IMR-90 (cell line): ENCODE measurements at regions not wholly inside any gene's neighbourhood (a gene's known extent, or its start where the extent isn't known, plus 50 kb on each side); places are given as distances from the start of the nearest gene placed in this dataset.

Experiments
- ATAC-seq: fragments of 200-7000 bp; cut with Tn5 transposase; 2 replicates; pipeline ENCODE4 v1.9.1; 2020; ENCODE audit warnings: low read depth, mild to moderate bottlenecking, moderate library complexity
- BruUV-seq: library from RNA; stranded (reverse); fragments of 400-500 nt; replicated peaks from 2 replicates; lab custom pipeline; 2021; lab: Mats Ljungman, UMichigan
- CTCF ChIA-PET: fragments of 300-600 bp; formaldehyde crosslinking; extraction: SDS; loops from one replicate; lab custom pipeline; 2021; ENCODE audit warnings: antibody characterized with exemption; lab: Yijun Ruan, JAX
- POLR2A ChIA-PET: fragments of 300-600 bp; sonication (Branson Sonifier 250); formaldehyde crosslinking; loops from one replicate; lab custom pipeline; 2022; ENCODE audit warnings: antibody characterized with exemption; ENCODE audit not compliant: unreplicated experiment; lab: Charles Lee
- DNase-seq: peaks from one replicate; pipeline ENCODE4 v3.0.0; 2013
- H2AFZ ChIP-seq: replicated peaks from 2 replicates; pipeline ENCODE3; 2013; ENCODE audit warnings: low read length, mild to moderate bottlenecking; ENCODE audit not compliant: poor library complexity
- H2AK5ac ChIP-seq: 2 replicates; pipeline ENCODE4 v1.6.1; 2013; ENCODE audit warnings: low read depth, low read length, inconsistent platforms
- H2AK9ac ChIP-seq: replicated peaks from 2 replicates; pipeline ENCODE3; 2013; ENCODE audit warnings: mild to moderate bottlenecking, low read depth, low read length, moderate library complexity; ENCODE audit not compliant: poor library complexity
- H2BK120ac ChIP-seq: 2 replicates; pipeline ENCODE4 v1.6.1; 2013; ENCODE audit warnings: low read depth, low read length, inconsistent platforms
- H2BK15ac ChIP-seq: 3 replicates; pipeline ENCODE4 v1.6.1; 2013; ENCODE audit warnings: low read depth, low read length, inconsistent platforms
- H2BK20ac ChIP-seq: 2 replicates; pipeline ENCODE4 v1.6.1; 2013; ENCODE audit warnings: low read depth, mild to moderate bottlenecking, inconsistent platforms, low read length, moderate library complexity
- H2BK5ac ChIP-seq: 2 replicates; pipeline ENCODE4 v1.6.1; 2013; ENCODE audit warnings: mild to moderate bottlenecking, low read depth, low read length, inconsistent platforms; ENCODE audit not compliant: poor library complexity, severe bottlenecking
- H3K14ac ChIP-seq: replicated peaks from 2 replicates; pipeline ENCODE4 v1.6.1; 2013; ENCODE audit warnings: low read depth, low read length, inconsistent platforms
- H3K18ac ChIP-seq: 2 replicates; pipeline ENCODE4 v1.6.1; 2013; ENCODE audit warnings: low read depth, low read length, control low read depth
- H3K23ac ChIP-seq: 2 replicates; pipeline ENCODE4 v1.6.1; 2013; ENCODE audit warnings: low read depth, low read length, inconsistent platforms
- H3K27ac ChIP-seq: 2 replicates; pipeline ENCODE4 v1.5.1; 2013; ENCODE audit warnings: mild to moderate bottlenecking, control low read depth, low read length; ENCODE audit not compliant: insufficient read depth
- H3K27me3 ChIP-seq: 2 replicates; pipeline ENCODE4 v1.6.1; 2013; ENCODE audit warnings: low read length; ENCODE audit not compliant: control insufficient read depth, insufficient read depth
- H3K36me3 ChIP-seq: 2 replicates; pipeline ENCODE4 v1.6.1; 2013; ENCODE audit warnings: low read length, mixed read lengths; ENCODE audit not compliant: control insufficient read depth, insufficient read depth
- H3K4ac ChIP-seq: 2 replicates; pipeline ENCODE4 v1.6.1; 2013; ENCODE audit warnings: low read depth, low read length, inconsistent platforms
- H3K4me1 ChIP-seq: 2 replicates; pipeline ENCODE4 v1.6.1; 2013; ENCODE audit warnings: low read length, mixed read lengths; ENCODE audit not compliant: control insufficient read depth, insufficient read depth
- H3K4me2 ChIP-seq: 2 replicates; pipeline ENCODE4 v1.6.1; 2013; ENCODE audit warnings: low read depth, mild to moderate bottlenecking, control low read depth, low read length, moderate library complexity
- H3K4me3 ChIP-seq: 2 replicates; pipeline ENCODE4 v1.5.1; 2013; ENCODE audit warnings: low read depth, mild to moderate bottlenecking, control low read depth, low read length, moderate library complexity; ENCODE audit not compliant: insufficient read depth
- H3K56ac ChIP-seq: 2 replicates; pipeline ENCODE4 v1.6.1; 2013; ENCODE audit warnings: low read length, inconsistent platforms; ENCODE audit not compliant: insufficient read depth; ENCODE audit errors: extremely low read depth
- H3K79me1 ChIP-seq, 2 experiments: 2 replicates each; pipeline ENCODE4 v1.6.1; 2013; ENCODE audit warnings: low read length in 2 of 2, inconsistent platforms in 1 of 2, low read depth in 1 of 2
- H3K9ac ChIP-seq: 2 replicates; pipeline ENCODE4 v1.6.1; 2013; ENCODE audit warnings: low read depth, low read length, control low read depth
- H3K9me1 ChIP-seq: 2 replicates; pipeline ENCODE4 v1.6.1; 2013; ENCODE audit warnings: low read length, inconsistent platforms; ENCODE audit not compliant: insufficient read depth
- H3K9me3 ChIP-seq: 2 replicates; pipeline ENCODE4 v1.6.1; 2013; ENCODE audit warnings: low read length; ENCODE audit not compliant: control insufficient read depth, insufficient read depth
- H4K20me1 ChIP-seq: 2 replicates; pipeline ENCODE4 v1.6.1; 2013; ENCODE audit warnings: low read length, inconsistent platforms; ENCODE audit not compliant: insufficient read depth
- H4K5ac ChIP-seq: 2 replicates; pipeline ENCODE4 v1.6.1; 2013; ENCODE audit warnings: mild to moderate bottlenecking, low read depth, low read length, control low read depth
- H4K8ac ChIP-seq, 2 experiments: 2 replicates each; pipeline ENCODE4 v1.6.1; 2013; ENCODE audit warnings: low read depth in 2 of 2, low read length in 2 of 2, control low read depth in 1 of 2, inconsistent platforms in 1 of 2
- H4K91ac ChIP-seq: 2 replicates; pipeline ENCODE4 v1.6.1; 2013; ENCODE audit warnings: low read depth, low read length, inconsistent platforms; ENCODE audit not compliant: insufficient read depth
- BHLHE40 ChIP-seq: fragments of 150-350 bp; IDR thresholded peaks from 2 replicates; pipeline ENCODE4 v1.6.1; 2016; ENCODE audit warnings: mild to moderate bottlenecking, low read depth, low read length
- CEBPB ChIP-seq: IDR thresholded peaks from 2 replicates; pipeline ENCODE4 v1.6.1; 2012; ENCODE audit warnings: low read depth, low read length, improper control_type of control experiment
- CHD1 ChIP-seq: IDR thresholded peaks from 2 replicates; pipeline ENCODE4 v1.6.1; 2012; ENCODE audit warnings: low read depth, low read length, improper control_type of control experiment
- FOS ChIP-seq: fragments of 150-350 bp; IDR thresholded peaks from 2 replicates; pipeline ENCODE4 v1.6.1; 2016; ENCODE audit warnings: low read depth, low read length
- MAZ ChIP-seq: IDR thresholded peaks from 2 replicates; pipeline ENCODE4 v1.6.1; 2012; ENCODE audit warnings: low read depth, mild to moderate bottlenecking, low read length, improper control_type of control experiment, moderate library complexity, borderline replicate concordance
- MXI1 ChIP-seq: IDR thresholded peaks from 2 replicates; pipeline ENCODE4 v1.6.1; 2012; ENCODE audit warnings: low read depth, mild to moderate bottlenecking, low read length, moderate library complexity, borderline replicate concordance
- NFE2L2 ChIP-seq: fragments of 150-350 bp; IDR thresholded peaks from 2 replicates; pipeline ENCODE4 v1.6.1; 2016; ENCODE audit warnings: low read depth, mild to moderate bottlenecking, low read length
- POLR2A ChIP-seq: IDR thresholded peaks from 2 replicates; pipeline ENCODE4 v1.6.1; 2012; ENCODE audit warnings: mild to moderate bottlenecking, low read depth, low read length
- RAD21 ChIP-seq: IDR thresholded peaks from 2 replicates; pipeline ENCODE4 v1.6.1; 2012; ENCODE audit warnings: low read length, improper control_type of control experiment
- RCOR1 ChIP-seq: IDR thresholded peaks from 2 replicates; pipeline ENCODE4 v1.6.1; 2012; ENCODE audit warnings: mild to moderate bottlenecking, low read length, improper control_type of control experiment; ENCODE audit not compliant: insufficient replicate concordance
- RFX5 ChIP-seq: IDR thresholded peaks from 2 replicates; pipeline ENCODE4 v1.8.0; 2012; ENCODE audit warnings: low read depth, mild to moderate bottlenecking, low read length, moderate library complexity
- USF2 ChIP-seq: fragments of 150-350 bp; IDR thresholded peaks from 2 replicates; pipeline ENCODE4 v1.6.1; 2017; ENCODE audit warnings: mild to moderate bottlenecking, antibody characterized with exemption, low read length, low read depth
- WGBS, 2 experiments: methylation state at CpG; one replicate each; pipeline versions ENCODE4 v1.1.5 to v1.1.7; 2013; ENCODE audit warnings: missing lambda C conversion rate in 2 of 2; ENCODE audit not compliant: insufficient read length in 1 of 2; ENCODE audit errors: extremely low coverage in 2 of 2; 5-methylcytosine and 5-hydroxymethylcytosine counted together
- dilution Hi-C: fragments of 300-500 bp; cut with HindIII; formaldehyde crosslinking; loops from one replicate; pipeline ENCODE4 v1.14.3; 2018; ENCODE audit warnings: low sequenced_read_pairs; ENCODE audit not compliant: unreplicated experiment
- in situ Hi-C: fragments of 300-500 bp; cut with MboI; formaldehyde crosslinking; loops from 3 replicates; pipeline ENCODE4 v1.14.3; 2019; ENCODE audit warnings: low sequenced_read_pairs, inconsistent platforms, mixed read lengths
- intact Hi-C: fragments of 100-400 bp; cut with micrococcal nuclease; formaldehyde crosslinking; loops from 2 replicates; pipeline ENCODE4 v1.10.0; 2022
- TF ChIP-seq, protein P1 (sequence below): conservative IDR thresholded peaks from 2 replicates; pipeline ENCODE4 v1.5.1; 2012; ENCODE audit warnings: mild to moderate bottlenecking, low read depth, low read length, improper control_type of control experiment
- TF ChIP-seq, protein P2 (sequence below): fragments of 150-350 bp; IDR thresholded peaks from 2 replicates; pipeline ENCODE4 v1.6.1; 2016; ENCODE audit warnings: low read depth, mild to moderate bottlenecking, low read length, moderate library complexity, borderline replicate concordance

GRCh38 chr2:238642973-238643372 is 204.9 kb upstream of the TWIST2 start:
- no peak overlapping the region for H3K4me3 ChIP-seq
- no peak overlapping the region for H3K9ac ChIP-seq
- no peak overlapping the region for H2BK20ac ChIP-seq
- dilution Hi-C loops, result no loop called here
- ATAC-seq (no peak), DNase-seq (no peak)
- H3K4ac ChIP-seq, result no peak overlapping the region
- no peak overlapping the region for H2AFZ ChIP-seq
- intact Hi-C loops, result no loop called here
- H4K20me1 ChIP-seq, result no peaks in the 10 kb centered on the region
- BruUV-seq, result no TSS peak
- H3K79me1 ChIP-seq, result no peaks in the 10 kb centered on the region
- WGBS, 2 experiments, result 89% methylated on average over 6 of the region's 12 CpGs; no CpG with 5 or more reads in 1 of the 2 experiments
- H3K56ac ChIP-seq, result no peak overlapping the region
- H3K27me3 ChIP-seq, result peaks cover 3% of the 10 kb centered on the region; the same call in 1 of the 2 replicates
- H3K18ac ChIP-seq, result no peak overlapping the region
- H2AK9ac ChIP-seq, result no peak overlapping the region
- H3K9me1 ChIP-seq, result peaks cover 21% of the 10 kb centered on the region
- TF ChIP-seq RFX5, result no peak
- no peak for TF ChIP-seq USF2
- no peak for TF ChIP-seq RAD21
- TF ChIP-seq MXI1, result no peak
- TF ChIP-seq POLR2A, result no peak
- TF ChIP-seq, protein P1, sequence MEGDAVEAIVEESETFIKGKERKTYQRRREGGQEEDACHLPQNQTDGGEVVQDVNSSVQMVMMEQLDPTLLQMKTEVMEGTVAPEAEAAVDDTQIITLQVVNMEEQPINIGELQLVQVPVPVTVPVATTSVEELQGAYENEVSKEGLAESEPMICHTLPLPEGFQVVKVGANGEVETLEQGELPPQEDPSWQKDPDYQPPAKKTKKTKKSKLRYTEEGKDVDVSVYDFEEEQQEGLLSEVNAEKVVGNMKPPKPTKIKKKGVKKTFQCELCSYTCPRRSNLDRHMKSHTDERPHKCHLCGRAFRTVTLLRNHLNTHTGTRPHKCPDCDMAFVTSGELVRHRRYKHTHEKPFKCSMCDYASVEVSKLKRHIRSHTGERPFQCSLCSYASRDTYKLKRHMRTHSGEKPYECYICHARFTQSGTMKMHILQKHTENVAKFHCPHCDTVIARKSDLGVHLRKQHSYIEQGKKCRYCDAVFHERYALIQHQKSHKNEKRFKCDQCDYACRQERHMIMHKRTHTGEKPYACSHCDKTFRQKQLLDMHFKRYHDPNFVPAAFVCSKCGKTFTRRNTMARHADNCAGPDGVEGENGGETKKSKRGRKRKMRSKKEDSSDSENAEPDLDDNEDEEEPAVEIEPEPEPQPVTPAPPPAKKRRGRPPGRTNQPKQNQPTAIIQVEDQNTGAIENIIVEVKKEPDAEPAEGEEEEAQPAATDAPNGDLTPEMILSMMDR, result no peak
- no peak for TF ChIP-seq BHLHE40
- no peak for TF ChIP-seq MAZ
- TF ChIP-seq CHD1, result no peak
- TF ChIP-seq, protein P2, sequence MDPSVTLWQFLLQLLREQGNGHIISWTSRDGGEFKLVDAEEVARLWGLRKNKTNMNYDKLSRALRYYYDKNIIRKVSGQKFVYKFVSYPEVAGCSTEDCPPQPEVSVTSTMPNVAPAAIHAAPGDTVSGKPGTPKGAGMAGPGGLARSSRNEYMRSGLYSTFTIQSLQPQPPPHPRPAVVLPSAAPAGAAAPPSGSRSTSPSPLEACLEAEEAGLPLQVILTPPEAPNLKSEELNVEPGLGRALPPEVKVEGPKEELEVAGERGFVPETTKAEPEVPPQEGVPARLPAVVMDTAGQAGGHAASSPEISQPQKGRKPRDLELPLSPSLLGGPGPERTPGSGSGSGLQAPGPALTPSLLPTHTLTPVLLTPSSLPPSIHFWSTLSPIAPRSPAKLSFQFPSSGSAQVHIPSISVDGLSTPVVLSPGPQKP, result no peak
- no peak for TF ChIP-seq NFE2L2
- no peak for TF ChIP-seq CEBPB
- TF ChIP-seq RCOR1, result no peak
- TF ChIP-seq FOS, result no peak
- peak overlapping the region; percentile 2; the same call in 1 of the 2 replicates for H2AK5ac ChIP-seq
- in situ Hi-C loops, result no loop called here
- no peak overlapping the region for H3K14ac ChIP-seq
- no peaks in the 10 kb centered on the region for H3K36me3 ChIP-seq
- H3K4me1 ChIP-seq, result peaks cover 15% of the 10 kb centered on the region
- H3K9me3 ChIP-seq, result no peaks in the 10 kb centered on the region
- H2BK120ac ChIP-seq, result no peak overlapping the region
- CTCF ChIA-PET, result no interaction called here
- H3K4me2 ChIP-seq, result no peak overlapping the region
- H2BK15ac ChIP-seq, result no peak overlapping the region
- no peak overlapping the region for H2BK5ac ChIP-seq
- H4K91ac ChIP-seq, result no peak overlapping the region
- no peak overlapping the region for H3K23ac ChIP-seq
- no peak overlapping the region for H4K8ac ChIP-seq
- no peak overlapping the region for H4K5ac ChIP-seq
- POLR2A ChIA-PET, result no interaction called here
- H3K27ac ChIP-seq, result no peak overlapping the region
